ENCODE measurements at regions not wholly inside any gene's neighbourhood (a gene's known extent, or its start where the extent isn't known, plus 50 kb on each side); places are given as distances from the start of the nearest gene placed in this dataset. TPM values are rescaled to one million over a fixed set of nuclear protein-coding genes. Genes with fewer than 3 reads are reported as not detected.

GRCh38 chrX:39996536-39996935 is 101.2 kb downstream of the BCOR start:
- 77 to 84% methylated on average over 6 to 8 of the region's 8 CpGs for whole genome bisulfite sequencing, 2 donors
- no peak for TF ChIP-seq POLR2A (IDR thresholded peaks at IDR 0.05)
- no peak for TF ChIP-seq EP300 (IDR thresholded peaks at IDR 0.05)
- TF ChIP-seq CTCF (IDR thresholded peaks at IDR 0.05), result no peak
- no peak for DNase-seq (ENCODE audit: low spot score in 2 of 2)
- Histone ChIP-seq H3K4me1 (no peaks in the 10 kb centered on the region), H3K36me3 (no peaks in the 10 kb centered on the region), H3K4me3 (no peak overlapping the region), H3K9me3 (no peaks in the 10 kb centered on the region), H3K27ac (no peak overlapping the region), H3K27me3 (no peaks in the 10 kb centered on the region)

GRCh38 chrX:39998636-39999406 is 98.9 kb downstream of the BCOR start:
- whole genome bisulfite sequencing, 2 donors, result 91 to 95% methylated on average over 6 of the region's 6 CpGs
- no peak overlapping the region for H3K27ac ChIP-seq
- no peaks in the 10 kb centered on the region for H3K9me3 ChIP-seq
- TF ChIP-seq EP300 (IDR thresholded peaks at IDR 0.05) (no peak), POLR2A (IDR thresholded peaks at IDR 0.05) (no peak), CTCF (IDR thresholded peaks at IDR 0.05) (no peak)
- no peaks in the 10 kb centered on the region for H3K4me1 ChIP-seq
- no peaks in the 10 kb centered on the region for H3K36me3 ChIP-seq
- H3K4me3 ChIP-seq, result no peak overlapping the region
- H3K27me3 ChIP-seq, result no peaks in the 10 kb centered on the region
- no peak for DNase-seq (ENCODE audit: low spot score in 2 of 2)

Small RNA genes in the stretch of these regions (small RNA-seq; reads per million reads assigned to genes)
- gene MIR1587 (not detected), gene MIR3937 (0.38 reads per million), gene RN7SL732P (not detected), gene RNU6-591P (not detected)
